ENCODE measurements at regions not wholly inside any gene's neighbourhood (a gene's known extent, or its start where the extent isn't known, plus 50 kb on each side); places are given as distances from the start of the nearest gene placed in this dataset.
"Not testable (repeated sequence)": the region's sequence is repeated elsewhere in the genome, so short reads cannot be mapped to it uniquely, and the experiment has no call there.

GRCh38 chr11:57917632-57918031 lies 106.0 kb upstream of the OR9Q1 start:
- no peak for DNase-seq (ENCODE audit: low read depth)

- no peak for DNase-seq (ENCODE audit: low read depth)
Measured at GRCh38 chr11:57920971-57921370, 102.7 kb upstream of the OR9Q1 start.

GRCh38 chr11:57932105-57932504 lies 91.6 kb upstream of the OR9Q1 start:
- DNase-seq (ENCODE audit: low read depth): no peak

- no peak for DNase-seq (ENCODE audit: low read depth)
Measured at GRCh38 chr11:57935402-57936049, 88.2 kb upstream of the OR9Q1 start.

GRCh38 chr11:57936050-57936418 lies 87.6 kb upstream of the OR9Q1 start:
- no peak for DNase-seq (ENCODE audit: low read depth)

GRCh38 chr11:57937431-57937830 lies 86.2 kb upstream of the OR9Q1 start:
- no peak for DNase-seq (ENCODE audit: low read depth)

- DNase-seq (ENCODE audit: low read depth): no peak
Measured at GRCh38 chr11:57938351-57938750, 85.3 kb upstream of the OR9Q1 start.

- no peak for DNase-seq (ENCODE audit: low read depth)
Measured at GRCh38 chr11:57940044-57940756, 83.5 kb upstream of the OR9Q1 start.

- DNase-seq (ENCODE audit: low read depth): no peak
Measured at GRCh38 chr11:57941875-57942274, 81.8 kb upstream of the OR9Q1 start.

GRCh38 chr11:57942808-57943207 lies 80.9 kb upstream of the OR9Q1 start:
- DNase-seq (ENCODE audit: low read depth): no peak

GRCh38 chr11:57943766-57944165 lies 79.9 kb upstream of the OR9Q1 start:
- not testable (repeated sequence) for DNase-seq (ENCODE audit: low read depth)

GRCh38 chr11:57946628-57947027 lies 77.1 kb upstream of the OR9Q1 start:
- DNase-seq (ENCODE audit: low read depth): no peak

- no peak for DNase-seq (ENCODE audit: low read depth)
Measured at GRCh38 chr11:57964660-57965059, 59.0 kb upstream of the OR9Q1 start.

- no peak for DNase-seq (ENCODE audit: low read depth)
Measured at GRCh38 chr11:57971272-57972012, 52.2 kb upstream of the OR9Q1 start.

GRCh38 chr11:57972013-57972367 lies 51.7 kb upstream of the OR9Q1 start:
- no peak for DNase-seq (ENCODE audit: low read depth)
